ENCODE measurements at regions not wholly inside any gene's neighbourhood (a gene's known extent, or its start where the extent isn't known, plus 50 kb on each side); places are given as distances from the start of the nearest gene placed in this dataset.

DNA sequence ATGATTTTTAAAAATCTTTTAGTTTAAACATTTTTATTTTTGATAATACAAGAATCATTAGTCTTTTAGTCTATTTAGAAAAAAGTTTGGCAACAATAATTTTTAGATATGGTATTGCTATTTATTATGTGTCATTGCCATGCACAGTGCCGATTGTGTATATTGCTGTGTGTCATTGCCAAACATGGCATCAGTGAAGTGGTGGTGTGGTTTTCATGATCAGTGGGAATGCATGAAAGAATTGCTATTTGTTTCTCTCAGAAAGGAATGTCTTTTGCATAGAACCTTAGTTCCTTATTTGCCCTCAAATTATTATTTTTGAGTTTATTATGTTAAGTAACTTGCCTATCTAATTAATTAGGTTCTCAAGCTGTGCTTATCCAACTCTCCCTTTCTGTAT is 397.5 kb upstream of the PDE3A start:
- TF ChIP-seq POLR2A (IDR thresholded peaks at IDR 0.05; ENCODE audit: low read depth, low read length) (no peak), TAF1 (IDR thresholded peaks at IDR 0.05; ENCODE audit: borderline replicate concordance, low read depth, low read length) (no peak), POLR2AphosphoS5 (IDR thresholded peaks at IDR 0.05; ENCODE audit: low read depth, low read length) (no peak)

Measured in GM12892 (cell line).